ENCODE measurements at regions not wholly inside any gene's neighbourhood (a gene's known extent, or its start where the extent isn't known, plus 50 kb on each side); places are given as distances from the start of the nearest gene placed in this dataset.

- FAIRE-seq, result no peak
- WGBS, 2 experiments (ENCODE audit: extremely low coverage in 1 of 2, insufficient coverage in 1 of 2, insufficient read length in 1 of 2, insufficient replicate concordance in 2 of 2, low coverage in 1 of 2, low lambda C conversion rate in 2 of 2, missing lambda C conversion rate in 1 of 2), result 87% methylated on average over 4 of the region's 4 CpGs; no CpG with 5 or more reads in 1 of the 2 experiments
Observed at GRCh38 chr12:69163681-69164362, 75.5 kb upstream of the CPSF6 start.

More at GRCh38 chr12:69163681-69164362, 75.5 kb upstream of the CPSF6 start:
- Histone ChIP-seq H2BK12ac (ENCODE audit: low read depth, low read length) (no peak overlapping the region), H3K79me2 (ENCODE audit: control insufficient read depth in 1 of 2, insufficient read depth in 2 of 2, low read length in 2 of 2) (no peaks in the 10 kb centered on the region), H3K23me2 (ENCODE audit: low read depth, low read length) (no peaks in the 10 kb centered on the region), H3K79me1 (ENCODE audit: low read depth, low read length) (no peaks in the 10 kb centered on the region), H3K27ac (ENCODE audit: low read depth, low read length) (no peak overlapping the region), H2BK120ac (replicated peaks; ENCODE audit: low read depth, low read length) (no peak overlapping the region), H2BK5ac (ENCODE audit: low read depth, low read length) (no peak overlapping the region), H3K18ac (ENCODE audit: extremely low read depth, low read length) (no peak overlapping the region), H3K9me3 (ENCODE audit: insufficient read depth in 2 of 2, low read depth in 1 of 2, low read length in 1 of 2) (no peaks in the 10 kb centered on the region), H3K36me3 (ENCODE audit: control insufficient read depth in 2 of 4, insufficient read depth in 4 of 4, low read length in 3 of 4) (no peaks in the 10 kb centered on the region), H4K8ac (ENCODE audit: extremely low read depth, insufficient read depth, low read length) (no peak overlapping the region), H2BK15ac (ENCODE audit: low read length) (no peak overlapping the region), H4K5ac (ENCODE audit: insufficient read length, low read depth, low read length) (no peak overlapping the region), H3K4me1 (replicated peaks in 1 of 4; ENCODE audit: control insufficient read depth in 3 of 4, insufficient read depth in 4 of 4, low read length in 3 of 4) (peaks cover 2 to 15% (median 10%) of the 10 kb centered on the region in 4 experiments; a peak in 6 of 7 replicates), H3K9ac (replicated peaks in 1 of 4; ENCODE audit: extremely low read depth in 1 of 4, low read depth in 3 of 4, low read length in 3 of 4) (no peak overlapping the region), H2AK5ac (ENCODE audit: low read depth, low read length) (no peak overlapping the region), H3K56ac (replicated peaks; ENCODE audit: insufficient read length, low read depth, low read length) (no peak overlapping the region), H3K4me2 (ENCODE audit: insufficient read depth in 1 of 2, low read depth in 2 of 2, low read length in 2 of 2) (no peak overlapping the region), H2AFZ (ENCODE audit: low read length) (no peak overlapping the region), H3K4me3 (ENCODE audit: extremely low read depth in 1 of 4, insufficient read depth in 2 of 4, low read depth in 3 of 4, low read length in 4 of 4) (no peak overlapping the region), H4K20me1 (replicated peaks in 1 of 2; ENCODE audit: control insufficient read depth in 1 of 2, insufficient read depth in 2 of 2, low read length in 2 of 2) (no peaks in the 10 kb centered on the region), H3K27me3 (replicated peaks in 1 of 4; ENCODE audit: control insufficient read depth in 3 of 4, extremely low read depth in 1 of 4, insufficient read depth in 3 of 4, low read length in 3 of 4) (no peaks in the 10 kb centered on the region), H3K23ac (ENCODE audit: insufficient read length) (no peak overlapping the region), H3K14ac (ENCODE audit: insufficient read length) (no peak overlapping the region), H2BK20ac (ENCODE audit: low read length) (no peak overlapping the region), H3K4ac (replicated peaks; ENCODE audit: insufficient read length, low read depth, low read length) (no peak overlapping the region), H4K91ac (replicated peaks; ENCODE audit: insufficient read length, low read length) (peak overlapping the region; percentile 10)
- TF ChIP-seq KDM1A (IDR thresholded peaks at IDR 0.05; ENCODE audit: borderline replicate concordance, low read length), result no peak
- DNase-seq (ENCODE audit: low read depth in 1 of 2, low spot score in 2 of 2), result no peak
- ChIA-PET POLR2A (ENCODE audit: partially characterized antibody) (interaction anchor here (0.6 to 1.9 kb wide), 2 partner anchors 115 to 440 kb away, joined by 3 read pairs; no protein-coding TSS in a partner anchor), CTCF (ENCODE audit: partially characterized antibody) (interaction anchor here (0.7 to 1.2 kb wide), 2 partner anchors 9 to 15 kb away, joined by 3 read pairs; no protein-coding TSS in a partner anchor)
